ENCODE measurements at regions not wholly inside any gene's neighbourhood (a gene's known extent, or its start where the extent isn't known, plus 50 kb on each side); places are given as distances from the start of the nearest gene placed in this dataset.

DNA sequence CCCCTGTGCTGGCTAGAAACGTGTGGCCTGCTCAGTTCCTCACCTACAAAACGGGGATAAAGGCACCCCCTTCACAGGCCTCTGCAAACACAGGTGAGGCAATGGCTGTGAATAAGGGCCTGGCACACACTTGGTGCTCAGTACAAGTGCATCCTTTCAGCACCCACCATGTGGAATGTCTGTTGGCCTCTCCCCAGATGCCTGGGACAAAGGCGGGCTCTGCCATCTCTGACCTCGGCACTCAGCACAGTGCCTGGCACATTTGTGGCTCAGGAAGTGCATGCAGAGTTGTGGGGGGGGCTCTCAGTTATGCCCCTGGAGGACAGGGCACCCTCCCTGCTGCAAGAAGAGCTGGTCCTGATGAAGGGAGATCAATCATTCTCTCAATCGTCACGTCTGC lies 224.6 kb upstream of the RAB6C start:
- intact Hi-C loops (cut with DNase I) = no loop called here
- no peak for DNase-seq

DNA sequence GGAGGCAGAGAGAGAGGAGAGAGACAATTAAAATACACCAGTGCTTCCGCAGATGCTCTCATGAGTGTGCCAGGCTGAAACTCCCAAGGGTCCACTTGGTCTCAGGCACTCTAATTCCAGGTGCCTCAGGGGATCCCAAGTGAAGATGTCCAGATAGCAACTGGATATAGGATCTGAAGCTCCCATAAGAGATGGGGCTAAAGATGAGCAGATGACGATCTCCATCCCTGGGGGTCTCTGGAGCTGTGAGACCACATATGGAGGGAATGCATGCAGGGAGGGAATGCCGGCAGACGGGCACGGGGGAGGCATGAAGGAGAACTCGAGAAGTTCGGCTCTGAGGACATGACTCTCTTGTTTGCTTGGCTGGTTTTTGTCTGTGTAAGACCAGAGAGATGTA lies 223.7 kb upstream of the RAB6C start:
- DNase-seq = no peak
- intact Hi-C loops (cut with DNase I) = no loop called here

DNA sequence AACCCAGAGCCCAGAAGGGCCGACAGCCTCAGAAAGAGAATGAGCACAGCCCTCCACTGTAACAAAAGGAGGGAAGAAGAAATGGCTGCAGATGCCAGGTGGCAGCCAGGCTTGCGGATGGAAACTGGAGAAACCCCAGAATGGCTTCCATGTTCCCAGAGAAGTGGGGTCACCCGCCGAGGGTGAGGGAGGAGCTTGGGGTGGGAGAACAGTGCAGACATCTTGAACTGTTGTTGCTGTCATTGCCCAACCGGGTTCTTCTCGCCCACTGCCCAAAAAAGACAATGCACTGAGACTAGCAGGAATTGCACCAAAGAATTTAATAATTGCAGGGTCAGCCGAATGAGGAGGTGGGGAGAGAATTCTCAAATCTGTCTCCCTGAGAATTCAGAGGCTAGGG lies 223.2 kb upstream of the RAB6C start:
- DNase-seq = no peak
- intact Hi-C loops (cut with DNase I) = no loop called here

DNA sequence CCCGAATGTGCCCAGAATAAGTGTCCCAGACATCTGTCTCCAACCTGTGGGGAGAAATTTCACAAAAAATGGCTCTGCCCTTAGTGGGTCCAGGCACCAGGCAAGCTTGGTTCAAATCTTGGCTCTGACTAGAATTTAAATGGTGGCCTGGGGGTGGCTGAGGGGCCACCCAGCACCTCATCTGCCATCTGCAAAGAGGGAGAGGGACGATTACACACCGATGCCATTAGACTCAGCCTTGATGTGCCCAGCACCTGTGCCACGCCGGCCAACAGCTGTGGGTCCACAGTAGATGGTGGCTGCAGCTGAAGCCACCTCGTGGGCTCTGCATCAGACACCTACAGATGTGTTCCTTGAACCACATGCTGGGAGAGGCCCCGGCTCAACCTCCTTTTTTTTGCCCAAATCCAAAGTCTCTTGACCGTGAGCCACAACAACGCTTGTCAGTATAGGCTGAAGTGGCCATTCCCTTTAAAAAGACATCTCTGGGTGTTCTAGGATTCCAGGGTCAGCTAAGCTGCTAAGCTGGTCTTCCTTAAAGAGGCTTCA lies 222.0 kb upstream of the RAB6C start:
- intact Hi-C loops (cut with DNase I) = no loop called here
- DNase-seq = no peak

DNA sequence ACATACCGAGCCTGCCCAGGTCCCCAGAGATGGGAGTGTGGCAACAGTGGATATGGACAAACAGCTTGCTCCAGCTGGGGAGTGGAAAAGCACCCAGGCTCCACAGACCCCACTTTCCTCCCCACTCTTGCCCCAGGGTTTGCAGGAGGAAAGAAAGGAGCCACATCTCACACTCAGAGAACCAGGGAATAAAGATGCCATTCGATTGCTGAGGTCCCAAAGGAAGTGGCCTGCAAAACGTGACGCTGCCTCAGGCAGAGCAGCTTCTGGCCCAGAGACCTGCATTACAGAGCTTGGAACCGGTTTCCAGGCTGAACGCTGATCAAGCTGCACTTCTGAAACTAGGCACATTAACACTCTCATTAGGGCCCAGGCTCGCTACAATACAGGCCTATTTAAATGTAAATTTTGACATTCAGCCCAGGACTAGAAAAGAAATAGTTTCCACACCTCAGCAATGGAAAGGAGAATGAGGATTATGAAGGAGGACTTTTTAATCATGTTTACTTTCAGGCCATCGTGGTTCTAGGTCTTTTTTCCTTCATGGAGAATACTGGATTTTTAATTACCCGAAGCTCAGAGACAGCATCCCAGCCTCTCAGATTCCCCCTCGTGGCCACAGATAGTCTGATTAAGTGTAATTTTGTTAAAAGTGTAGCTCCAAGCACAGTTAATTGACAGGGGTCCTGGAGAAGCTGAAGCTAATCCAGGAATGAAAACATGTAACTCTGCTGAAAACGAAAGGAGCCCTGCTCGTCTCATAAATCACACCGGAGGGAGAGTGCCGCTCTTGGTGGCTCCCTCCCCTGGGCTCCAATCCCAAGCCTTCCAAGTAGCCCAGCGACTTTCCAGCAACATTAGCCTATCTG lies 221.3 kb upstream of the RAB6C start:
- no peak for DNase-seq
- intact Hi-C loops (cut with DNase I) = no loop called here

DNA sequence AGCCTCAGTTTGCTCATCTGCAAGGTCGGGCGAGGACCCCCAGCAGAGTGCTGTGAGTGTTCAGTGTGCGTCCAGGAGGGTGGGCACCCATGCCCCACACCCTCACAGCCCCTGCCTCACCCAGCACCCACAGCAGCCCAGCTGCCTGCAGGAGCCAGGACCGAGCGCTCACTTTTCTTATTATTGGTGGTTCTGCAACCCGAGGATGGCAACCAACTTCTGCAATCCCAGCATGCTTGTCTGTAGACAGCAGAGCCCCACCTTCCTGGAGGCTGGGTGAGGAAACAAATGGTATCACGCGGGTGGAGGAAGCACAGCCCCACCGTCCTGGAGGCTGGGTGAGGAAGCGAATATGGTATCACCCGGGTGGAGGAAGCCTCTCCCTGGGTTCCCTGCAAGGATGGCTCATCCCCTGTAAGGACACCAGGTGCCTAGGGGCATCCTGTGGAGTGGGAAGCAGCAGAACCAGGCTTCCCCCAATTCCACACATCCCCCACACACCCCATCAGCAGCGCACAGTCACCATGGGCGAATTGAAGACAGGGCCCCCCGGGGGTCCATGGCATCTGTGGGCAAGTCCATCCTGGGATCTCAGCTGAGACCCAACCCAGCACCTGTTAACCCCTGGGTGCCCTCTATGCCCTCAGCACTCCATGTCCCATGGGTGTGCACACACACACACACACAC lies 220.5 kb upstream of the RAB6C start:
- intact Hi-C loops (cut with DNase I) = no loop called here
- peak in 3 of 10 donors; percentile 21 to 84 (median 51) for DNase-seq

DNA sequence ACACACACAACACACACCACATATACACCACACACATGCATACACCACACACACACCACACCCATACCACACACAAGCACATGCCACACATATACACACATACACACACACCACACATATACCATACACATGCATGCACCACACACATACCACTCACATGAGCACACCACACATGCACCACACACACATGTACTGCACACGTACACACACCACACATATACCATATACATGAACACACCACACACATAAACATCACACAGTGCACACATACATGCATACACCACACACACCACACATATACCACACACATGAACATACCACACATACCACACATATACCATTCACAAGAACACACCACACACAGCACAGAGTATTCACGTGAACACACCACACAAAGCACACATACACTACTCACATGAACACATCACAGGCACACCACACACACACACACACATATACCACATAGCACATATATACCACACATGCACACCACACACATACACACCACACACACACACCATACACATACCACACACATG lies 219.9 kb upstream of the RAB6C start:
- intact Hi-C loops (cut with DNase I) = no loop called here

DNA sequence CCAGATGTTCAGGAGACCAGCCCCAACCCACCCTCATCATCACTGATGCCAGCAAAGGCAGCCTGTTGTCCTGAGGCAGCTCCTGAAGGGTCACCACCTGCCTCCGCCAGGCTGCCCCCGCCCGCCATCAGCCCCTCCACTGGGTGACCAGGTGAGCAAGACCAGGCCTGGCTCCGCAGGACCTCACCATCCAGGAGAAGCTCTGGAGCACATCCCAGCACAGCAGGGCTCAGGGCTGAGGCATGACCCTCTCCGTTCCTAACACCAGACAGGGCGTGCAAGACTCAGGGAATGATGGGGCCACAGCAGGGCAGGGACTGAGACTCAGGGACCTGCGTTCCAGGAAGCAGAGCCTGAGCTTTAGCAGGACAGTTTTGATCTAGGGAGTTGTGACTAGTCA lies 218.8 kb upstream of the RAB6C start:
- intact Hi-C loops (cut with DNase I) = no loop called here
- peak in 1 of 10 donors; percentile 80 for DNase-seq

More for the DNA sequence above, 219.9 kb upstream of the RAB6C start:
- DNase-seq = no peak

DNA sequence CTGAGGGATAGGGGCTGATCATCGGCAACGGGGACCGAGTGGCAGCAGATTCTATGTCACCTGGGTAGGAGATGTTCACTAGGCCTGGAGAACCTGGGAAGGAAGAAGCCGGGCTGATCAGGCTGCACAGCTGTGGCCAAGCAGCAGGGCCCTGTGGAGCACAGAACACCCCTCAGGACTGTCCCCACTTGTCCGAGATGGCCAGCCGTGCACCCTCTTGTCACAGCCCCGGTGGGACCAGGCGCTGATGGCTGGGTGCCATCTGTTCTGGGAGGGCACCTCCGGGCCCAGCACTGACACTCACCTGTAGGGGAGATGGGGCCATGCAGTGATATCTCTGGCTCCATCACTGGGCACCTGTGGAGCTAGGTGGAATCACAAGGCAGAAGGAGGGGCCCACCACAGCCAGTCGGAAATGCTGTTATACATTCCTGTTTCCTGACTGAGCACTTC lies 217.9 kb upstream of the RAB6C start:
- DNase-seq = peak in 1 of 10 donors; percentile 68
- intact Hi-C loops (cut with DNase I) = no loop called here

DNA sequence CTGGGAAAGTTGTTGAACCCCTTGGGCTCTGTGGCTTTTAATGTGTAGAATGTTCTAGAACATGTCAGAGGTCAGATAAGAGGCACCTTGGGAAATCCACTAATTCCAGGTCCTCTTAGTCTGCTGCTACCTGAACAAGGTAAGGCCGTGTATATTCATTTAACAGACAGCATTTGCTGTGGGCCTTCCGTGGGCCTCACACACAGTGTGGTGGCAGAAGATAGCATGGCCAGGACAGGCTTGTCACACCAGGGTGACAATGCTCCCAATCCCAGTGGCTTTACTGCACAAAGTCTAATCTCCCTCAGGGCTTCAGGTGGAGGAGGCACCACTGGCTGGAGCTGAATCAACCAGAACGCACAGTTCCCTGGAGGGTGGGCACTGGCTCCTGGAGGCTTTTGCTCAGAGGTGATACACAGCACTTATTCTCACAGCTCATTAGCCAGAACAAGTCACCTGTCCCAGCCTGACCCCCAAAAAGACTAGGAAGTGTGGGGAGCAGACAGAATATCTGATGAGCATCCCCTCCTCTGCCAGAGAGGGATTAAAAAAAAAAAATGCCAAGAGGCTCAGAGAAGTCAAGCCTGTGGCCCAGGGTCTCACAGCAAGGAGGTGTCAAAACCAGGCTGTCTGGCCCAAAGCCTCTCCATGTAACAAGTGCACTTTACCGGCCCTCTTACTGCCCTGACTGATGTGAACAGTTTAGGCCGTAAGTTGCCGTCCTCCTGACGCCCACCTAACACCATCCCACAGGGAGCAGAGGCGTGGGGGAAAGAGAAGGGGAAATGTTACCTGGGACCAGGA lies 216.9 kb upstream of the RAB6C start:
- intact Hi-C loops (cut with DNase I) = no loop called here
- DNase-seq = peak in 1 of 10 donors; percentile 47

DNA sequence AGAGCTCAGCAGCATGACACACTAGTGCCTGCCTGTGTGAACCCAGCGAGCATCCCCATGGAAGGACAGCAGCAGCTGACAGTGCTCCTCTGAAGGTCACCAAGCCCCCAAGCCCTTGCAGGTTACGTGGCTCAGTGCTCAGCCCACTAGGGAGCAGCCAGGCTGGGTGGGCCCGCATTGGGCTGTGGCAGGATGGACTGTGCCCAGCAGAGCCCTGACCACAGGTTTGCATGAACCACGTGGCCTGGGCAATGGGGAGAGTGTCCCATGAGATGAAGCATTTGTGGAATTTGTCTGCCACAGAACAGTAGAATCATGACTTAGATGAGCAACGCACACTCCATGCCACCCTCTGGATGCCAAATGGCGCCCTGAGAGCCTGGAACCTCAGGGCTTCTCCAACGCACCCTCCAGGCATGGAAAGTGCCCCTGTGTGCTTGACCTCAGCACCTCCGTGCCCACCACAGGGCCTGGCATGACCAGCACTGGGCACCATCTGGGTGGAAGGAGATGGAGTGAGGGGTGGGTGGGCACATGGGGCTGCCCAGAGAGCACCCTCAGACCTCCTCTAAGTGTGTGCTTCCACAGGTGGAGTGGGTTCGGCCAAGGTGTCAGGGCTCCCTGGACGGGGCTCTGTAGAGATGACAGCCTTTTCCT lies 216.1 kb upstream of the RAB6C start:
- peak in 1 of 10 donors; percentile 82 for DNase-seq
- intact Hi-C loops (cut with DNase I) = no loop called here

DNA sequence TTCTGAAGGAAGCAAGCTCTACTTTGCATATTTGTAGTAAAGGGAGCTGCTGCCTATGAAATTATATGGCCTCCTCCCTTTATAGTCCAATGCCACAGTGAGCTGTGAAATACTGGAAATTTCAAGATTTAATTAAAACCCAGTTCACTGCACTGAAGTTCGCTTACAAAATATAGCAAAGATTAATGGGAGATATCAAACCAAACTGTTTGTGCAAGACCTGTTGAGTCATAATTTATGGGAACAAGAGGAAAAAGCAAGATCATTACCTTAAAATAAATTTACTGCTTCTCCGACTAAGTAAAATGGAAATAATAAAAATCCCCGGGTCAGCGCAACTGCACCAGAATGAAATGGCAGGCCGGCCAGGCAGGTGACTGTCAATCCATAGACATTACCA lies 215.5 kb upstream of the RAB6C start:
- intact Hi-C loops (cut with DNase I) = no loop called here
- DNase-seq = no peak

DNA sequence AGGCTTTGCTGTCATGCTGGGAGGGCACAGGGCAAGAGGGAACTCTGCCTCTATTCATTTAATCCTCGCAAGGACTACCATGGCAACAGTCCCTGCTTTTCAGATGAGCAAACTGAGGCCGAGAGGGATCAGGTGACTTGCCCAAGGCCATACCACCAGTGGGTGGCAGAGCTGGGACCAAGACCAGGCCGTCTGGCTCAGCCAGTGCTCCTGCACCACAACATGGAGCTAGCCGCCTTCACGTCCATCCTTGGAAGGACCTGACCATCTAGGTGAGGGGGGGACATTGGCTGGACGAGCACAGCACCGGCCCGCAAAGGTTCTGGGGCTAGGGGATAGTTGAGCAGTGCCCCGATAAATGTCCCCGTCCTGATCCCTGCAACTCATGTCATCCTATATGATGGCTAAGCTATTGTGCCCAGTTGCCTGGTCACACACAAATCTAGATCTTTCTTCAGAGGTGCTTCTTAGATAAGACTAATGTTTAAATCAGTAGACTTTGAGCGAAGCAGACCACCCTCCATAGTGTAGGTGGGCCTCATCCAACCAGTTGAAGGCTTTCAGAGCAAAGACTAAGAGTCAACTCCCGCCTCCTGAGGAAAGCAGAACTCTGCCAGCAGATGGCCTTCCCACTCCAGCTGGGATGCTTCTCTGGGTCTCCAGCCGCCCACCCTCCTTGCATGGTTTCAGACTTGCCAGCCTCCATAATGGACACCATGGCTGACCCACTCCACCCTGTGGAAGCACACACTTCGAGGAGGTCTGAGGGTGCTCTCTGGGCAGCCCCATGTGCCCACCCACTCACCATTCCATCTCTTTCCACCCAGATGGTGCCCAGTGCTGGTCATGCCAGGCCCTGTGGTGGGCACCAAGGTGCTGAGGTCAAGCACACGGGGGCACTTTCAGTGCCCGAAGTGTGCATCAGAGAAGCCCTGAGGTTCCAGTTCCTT lies 214.8 kb upstream of the RAB6C start:
- DNase-seq = peak in 1 of 10 donors; percentile 59

DNA sequence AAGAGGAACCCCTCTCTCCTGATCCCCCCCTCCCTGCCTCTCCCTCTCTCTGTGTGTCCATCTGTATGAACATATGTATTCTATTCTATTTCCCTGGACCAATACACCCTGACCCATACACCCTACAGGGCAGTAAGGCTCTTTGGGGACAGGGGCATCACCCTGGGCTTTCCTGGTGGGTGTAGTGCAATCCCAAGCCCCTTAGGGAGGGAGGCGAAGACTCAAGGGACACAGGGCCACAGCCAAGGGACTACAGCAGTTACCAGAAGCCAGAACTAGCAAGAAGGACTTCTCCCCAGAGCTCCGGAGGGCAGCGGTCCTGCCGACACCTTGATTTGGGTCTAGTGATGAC lies 214.2 kb upstream of the RAB6C start:
- intact Hi-C loops (cut with DNase I) = no loop called here

More for the DNA sequence above, 214.8 kb upstream of the RAB6C start:
- intact Hi-C loops (cut with DNase I) = no loop called here

DNA sequence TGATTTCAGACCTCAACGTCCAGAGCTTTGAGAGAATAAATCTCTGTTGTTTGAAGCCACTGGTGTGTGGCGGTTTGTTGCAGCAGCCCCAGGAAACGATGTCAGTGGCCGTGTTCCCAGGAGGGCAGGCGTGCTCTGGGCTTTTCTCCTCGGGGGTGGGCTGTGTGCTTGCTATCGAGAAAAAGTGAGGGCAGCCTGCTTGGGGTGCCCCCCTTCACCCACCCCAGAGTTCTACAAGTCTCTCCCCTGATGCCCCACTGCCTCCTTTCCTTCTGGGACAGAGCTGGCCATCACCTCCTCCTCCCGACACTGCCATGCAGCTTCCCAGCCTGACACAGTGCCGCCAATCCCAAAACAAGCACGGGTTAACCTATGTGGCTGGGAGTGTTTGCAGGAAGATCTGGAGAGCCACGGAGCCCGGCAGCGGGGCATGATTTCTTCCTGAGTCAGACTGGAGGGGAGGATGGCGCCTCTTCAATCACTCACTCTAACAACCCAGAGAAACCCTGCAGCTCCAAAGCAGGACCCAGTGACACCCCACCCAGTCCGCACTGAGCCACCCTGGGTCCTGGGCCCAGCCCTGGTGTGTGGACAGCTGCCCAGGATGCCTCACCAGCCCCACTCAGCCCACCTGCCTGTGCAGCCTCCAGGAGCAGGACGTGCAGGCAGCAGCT lies 213.7 kb upstream of the RAB6C start:
- intact Hi-C loops (cut with DNase I) = no loop called here
- DNase-seq = peak in 1 of 10 donors; percentile 67

More for the DNA sequence above, 214.2 kb upstream of the RAB6C start:
- no peak for DNase-seq

DNA sequence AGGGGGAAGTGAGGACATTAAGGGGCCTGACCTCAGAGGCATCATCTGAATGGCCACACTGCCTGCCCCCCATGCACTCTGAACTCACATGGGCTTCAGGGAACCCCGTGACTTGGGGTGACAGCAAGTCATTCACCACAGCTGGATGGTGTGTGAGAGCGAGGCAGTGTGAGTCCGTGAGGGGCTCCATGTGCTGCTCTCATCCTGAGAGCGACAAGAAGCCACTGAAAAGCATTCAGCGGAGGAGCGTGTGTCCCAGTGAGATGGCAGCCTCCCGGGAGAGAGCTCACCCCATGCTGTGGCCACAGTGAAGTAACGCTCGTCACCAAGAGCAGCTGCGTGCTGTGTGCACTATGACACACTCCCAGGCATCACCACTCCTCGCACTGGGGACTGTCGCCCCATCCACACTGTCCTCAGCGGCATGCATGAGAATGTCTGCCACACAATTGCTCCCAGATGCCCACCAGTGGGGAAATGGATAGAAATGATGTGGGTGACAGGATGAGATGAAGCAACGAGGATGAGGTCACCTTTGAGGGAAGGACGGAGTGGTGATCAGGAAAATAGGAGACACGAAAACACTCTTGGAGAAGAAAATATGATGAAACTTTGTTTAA lies 213.0 kb upstream of the RAB6C start:
- DNase-seq = peak in 1 of 10 donors; percentile 30
- intact Hi-C loops (cut with DNase I) = no loop called here

DNA sequence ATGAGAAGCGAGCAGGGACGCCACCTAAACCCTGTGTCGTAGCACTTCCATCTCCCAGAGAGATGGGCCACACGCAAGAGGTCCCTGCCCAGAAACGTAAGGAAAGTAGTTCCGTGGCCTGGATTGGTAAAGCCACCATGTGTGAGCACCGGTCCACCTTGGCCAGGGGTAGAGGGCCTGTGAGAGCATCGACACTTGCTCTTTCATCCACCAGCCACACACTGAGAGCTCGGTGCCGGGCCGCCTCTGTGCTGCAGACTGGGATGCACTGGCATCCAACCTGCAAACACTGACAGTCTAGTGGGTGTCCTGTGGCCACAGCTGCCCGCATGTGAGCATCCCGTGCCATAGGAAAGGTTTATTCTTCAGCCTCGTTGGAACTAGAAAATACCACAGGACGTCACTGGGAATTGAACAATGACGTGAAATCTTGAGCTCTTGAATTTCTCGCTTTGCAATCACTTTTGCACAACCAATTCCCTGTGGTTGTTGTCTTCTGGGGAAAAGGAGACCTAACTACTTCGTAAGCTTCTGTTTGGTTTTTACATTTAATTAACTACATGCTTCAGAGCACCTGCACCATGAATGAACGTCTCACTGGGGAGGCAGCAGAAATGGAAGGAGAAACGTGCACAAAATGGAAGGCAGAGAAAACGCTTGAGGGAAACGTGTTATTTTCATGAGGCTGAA lies 212.0 kb upstream of the RAB6C start:
- peak in 1 of 10 donors; percentile 62 for DNase-seq
- intact Hi-C loops (cut with DNase I) = no loop called here

Data from posterior cingulate gyrus (tissue), 11 donors.